ENCODE measurements at regions not wholly inside any gene's neighbourhood (a gene's known extent, or its start where the extent isn't known, plus 50 kb on each side); places are given as distances from the start of the nearest gene placed in this dataset.

GRCh38 chr16:6633456-6633855, 699.2 kb upstream of the RBFOX1 start:
- no peak for ATAC-seq (ENCODE audit: low FRiP score)
- TF ChIP-seq CTCF (IDR thresholded peaks at IDR 0.05): no peak
- DNase-seq (ENCODE audit: low spot score): no peak

- no peak for TF ChIP-seq CTCF (IDR thresholded peaks at IDR 0.05)
- ATAC-seq (ENCODE audit: low FRiP score) (no peak), DNase-seq (ENCODE audit: low spot score) (no peak)
Measured at GRCh38 chr16:6629110-6629509, 703.5 kb upstream of the RBFOX1 start.

- ATAC-seq (ENCODE audit: low FRiP score): no peak
Measured at GRCh38 chr16:6625606-6626005, 707.0 kb upstream of the RBFOX1 start.

GRCh38 chr16:6618874-6619273, 713.8 kb upstream of the RBFOX1 start:
- ATAC-seq (ENCODE audit: low FRiP score) (no peak), DNase-seq (ENCODE audit: low spot score) (no peak)
- no peak for TF ChIP-seq CTCF (IDR thresholded peaks at IDR 0.05)

More at GRCh38 chr16:6625606-6626005, 707.0 kb upstream of the RBFOX1 start:
- TF ChIP-seq CTCF (IDR thresholded peaks at IDR 0.05): no peak
- DNase-seq (ENCODE audit: low spot score): no peak

- no peak for ATAC-seq (ENCODE audit: low FRiP score)
- no peak for DNase-seq (ENCODE audit: low spot score)
- no peak for TF ChIP-seq CTCF (IDR thresholded peaks at IDR 0.05)
Measured at GRCh38 chr16:6616746-6617145, 715.9 kb upstream of the RBFOX1 start.

- ATAC-seq (ENCODE audit: low FRiP score): no peak
- no peak for DNase-seq (ENCODE audit: low spot score)
- TF ChIP-seq CTCF (IDR thresholded peaks at IDR 0.05): no peak
Measured at GRCh38 chr16:6615636-6616035, 717.0 kb upstream of the RBFOX1 start.

- no peak for TF ChIP-seq CTCF (IDR thresholded peaks at IDR 0.05)
- no peak for ATAC-seq (ENCODE audit: low FRiP score)
- no peak for DNase-seq (ENCODE audit: low spot score)
Measured at GRCh38 chr16:6611535-6611934, 721.1 kb upstream of the RBFOX1 start.
